ENCODE measurements at regions not wholly inside any gene's neighbourhood (a gene's known extent, or its start where the extent isn't known, plus 50 kb on each side); places are given as distances from the start of the nearest gene placed in this dataset.
"Not testable (repeated sequence)": the region's sequence is repeated elsewhere in the genome, so short reads cannot be mapped to it uniquely, and the experiment has no call there.

DNA sequence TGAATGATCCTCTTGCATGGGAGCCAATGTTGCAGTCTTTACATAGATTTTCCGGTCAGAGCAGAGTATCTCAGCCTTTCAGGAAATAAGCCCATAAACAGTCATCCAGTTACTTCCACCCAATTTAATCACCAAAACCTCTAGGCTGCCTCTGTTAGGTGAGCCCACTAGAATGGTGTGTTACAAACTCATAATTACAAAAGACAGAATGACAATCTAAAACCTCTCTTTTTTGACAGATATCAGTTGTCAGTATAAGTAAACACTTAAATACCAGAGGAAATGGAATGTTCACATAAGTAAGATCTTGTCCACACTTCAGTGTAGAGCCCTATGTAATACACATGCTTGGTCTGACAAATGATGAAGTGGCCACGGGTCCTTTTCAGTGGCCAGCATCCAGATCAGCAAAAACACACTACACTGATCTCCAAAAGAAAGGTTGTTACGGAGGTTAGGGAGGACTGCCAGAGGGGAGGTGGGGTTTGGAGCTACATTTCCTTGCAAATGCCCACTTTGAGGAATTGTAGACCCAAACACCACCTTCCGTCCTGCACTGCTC, 71.3 kb upstream of the FBXO28 start:
- peaks cover 0 to 2% (median 0%) of the 10 kb centered on the region in 7 donors for H3K9me3 Mint-ChIP-seq
- H3K36me3 ChIP-seq (replicated peaks in 1 of 2; ENCODE audit: control insufficient read depth in 1 of 2, insufficient read depth in 2 of 2, low read length in 2 of 2) = no peaks in the 10 kb centered on the region

DNA sequence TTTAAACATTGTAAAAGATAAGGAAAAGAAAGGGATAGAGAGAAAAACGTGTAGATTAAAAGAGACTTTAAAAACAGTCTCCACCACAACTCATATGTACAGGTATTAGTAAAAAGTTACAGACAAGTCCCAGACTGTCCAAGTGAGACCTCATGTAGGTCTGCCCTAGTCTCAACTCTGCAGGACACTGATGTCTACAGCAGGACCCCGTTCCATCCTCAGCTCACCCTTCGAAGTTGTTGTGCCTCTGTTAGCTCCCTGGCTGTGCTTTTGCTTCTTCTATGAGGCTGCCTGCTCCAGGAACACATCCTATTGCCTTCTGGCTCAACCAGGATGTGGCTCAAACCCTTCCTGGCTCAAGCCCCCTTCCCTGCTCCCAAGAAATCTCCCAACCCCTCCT, 72.9 kb upstream of the FBXO28 start:
- H3K4me2 ChIP-seq (replicated peaks; ENCODE audit: extremely low read depth, low read length, poor library complexity, severe bottlenecking) = no peak overlapping the region
- no peaks in the 10 kb centered on the region for H4K20me1 ChIP-seq (ENCODE audit: insufficient read depth, low read length)
- H3K27ac ChIP-seq (ENCODE audit: low read depth in 1 of 2, low read length in 2 of 2) = no peak overlapping the region
- no peaks in the 10 kb centered on the region for H3K36me3 Mint-ChIP-seq
- TF ChIP-seq, protein P1, sequence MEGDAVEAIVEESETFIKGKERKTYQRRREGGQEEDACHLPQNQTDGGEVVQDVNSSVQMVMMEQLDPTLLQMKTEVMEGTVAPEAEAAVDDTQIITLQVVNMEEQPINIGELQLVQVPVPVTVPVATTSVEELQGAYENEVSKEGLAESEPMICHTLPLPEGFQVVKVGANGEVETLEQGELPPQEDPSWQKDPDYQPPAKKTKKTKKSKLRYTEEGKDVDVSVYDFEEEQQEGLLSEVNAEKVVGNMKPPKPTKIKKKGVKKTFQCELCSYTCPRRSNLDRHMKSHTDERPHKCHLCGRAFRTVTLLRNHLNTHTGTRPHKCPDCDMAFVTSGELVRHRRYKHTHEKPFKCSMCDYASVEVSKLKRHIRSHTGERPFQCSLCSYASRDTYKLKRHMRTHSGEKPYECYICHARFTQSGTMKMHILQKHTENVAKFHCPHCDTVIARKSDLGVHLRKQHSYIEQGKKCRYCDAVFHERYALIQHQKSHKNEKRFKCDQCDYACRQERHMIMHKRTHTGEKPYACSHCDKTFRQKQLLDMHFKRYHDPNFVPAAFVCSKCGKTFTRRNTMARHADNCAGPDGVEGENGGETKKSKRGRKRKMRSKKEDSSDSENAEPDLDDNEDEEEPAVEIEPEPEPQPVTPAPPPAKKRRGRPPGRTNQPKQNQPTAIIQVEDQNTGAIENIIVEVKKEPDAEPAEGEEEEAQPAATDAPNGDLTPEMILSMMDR (IDR thresholded peaks at IDR 0.05) = no peak
- no peaks in the 10 kb centered on the region for H3K79me2 ChIP-seq (ENCODE audit: insufficient read depth, low read length)
- H3K27me3 ChIP-seq (ENCODE audit: control insufficient read depth in 2 of 2, insufficient read depth in 2 of 2, low read length in 2 of 2) = peaks cover 0 to 2% of the 10 kb centered on the region in 2 donors
- WGBS (ENCODE audit: insufficient coverage) = 90% methylated on average over 2 of the region's 3 CpGs
- H3K27ac Mint-ChIP-seq = no peak overlapping the region
- no peaks in the 10 kb centered on the region for H3K36me3 ChIP-seq (replicated peaks in 1 of 2; ENCODE audit: control insufficient read depth in 1 of 2, insufficient read depth in 2 of 2, low read length in 2 of 2)
- H3K27me3 Mint-ChIP-seq (ENCODE audit: low read depth in 3 of 3) = peaks cover 5 to 6% (median 5%) of the 10 kb centered on the region in 3 donors
- H2AFZ ChIP-seq (ENCODE audit: insufficient read depth, low read depth, low read length, poor library complexity, severe bottlenecking) = no peak overlapping the region
- no peak for DNase-seq
- no peaks in the 10 kb centered on the region for H3K4me1 Mint-ChIP-seq
- no peaks in the 10 kb centered on the region for H3K9me3 Mint-ChIP-seq
- H3K9me3 ChIP-seq (replicated peaks in 1 of 2; ENCODE audit: control insufficient read depth in 1 of 2, insufficient read depth in 1 of 2, low read length in 2 of 2) = no peaks in the 10 kb centered on the region
- no peak overlapping the region for H3K4me3 Mint-ChIP-seq
- no peak overlapping the region for H3K9ac ChIP-seq (ENCODE audit: insufficient read depth, low read length, poor library complexity, severe bottlenecking)
- no peaks in the 10 kb centered on the region for H3K4me1 ChIP-seq (ENCODE audit: control insufficient read depth in 1 of 2, insufficient read depth in 2 of 2, low read length in 2 of 2)
- intact Hi-C loops (cut with micrococcal nuclease) = no loop called here
- no peak overlapping the region for H3K4me3 ChIP-seq (replicated peaks in 1 of 3; ENCODE audit: low read depth in 2 of 3, low read length in 3 of 3)

More for the DNA sequence above, 71.3 kb upstream of the FBXO28 start:
- no peaks in the 10 kb centered on the region for H3K9me3 ChIP-seq (replicated peaks in 1 of 2; ENCODE audit: control insufficient read depth in 1 of 2, insufficient read depth in 1 of 2, low read length in 2 of 2)
- TF ChIP-seq, protein P1 (IDR thresholded peaks at IDR 0.05) = no peak
- H3K4me1 ChIP-seq (ENCODE audit: control insufficient read depth in 1 of 2, insufficient read depth in 2 of 2, low read length in 2 of 2) = no peaks in the 10 kb centered on the region
- H3K4me3 ChIP-seq (replicated peaks in 1 of 3; ENCODE audit: low read depth in 2 of 3, low read length in 3 of 3) = no peak overlapping the region
- Mint-ChIP-seq H3K4me3 (no peak overlapping the region), H3K4me1 (no peaks in the 10 kb centered on the region), H3K27ac (no peak overlapping the region), H3K27me3 (ENCODE audit: low read depth in 3 of 3) (peaks cover 3 to 8% (median 4%) of the 10 kb centered on the region in 3 donors), H3K36me3 (no peaks in the 10 kb centered on the region)
- intact Hi-C loops (cut with micrococcal nuclease) = no loop called here
- no peaks in the 10 kb centered on the region for H3K79me2 ChIP-seq (ENCODE audit: insufficient read depth, low read length)
- H3K9ac ChIP-seq (ENCODE audit: insufficient read depth, low read length, poor library complexity, severe bottlenecking) = no peak overlapping the region
- peaks cover 0 to 2% of the 10 kb centered on the region in 2 donors for H3K27me3 ChIP-seq (ENCODE audit: control insufficient read depth in 2 of 2, insufficient read depth in 2 of 2, low read length in 2 of 2)
- no CpG with 5 or more reads among the region's 4 CpGs for WGBS (ENCODE audit: insufficient coverage)
- H4K20me1 ChIP-seq (ENCODE audit: insufficient read depth, low read length) = no peaks in the 10 kb centered on the region
- no peak overlapping the region for H2AFZ ChIP-seq (ENCODE audit: insufficient read depth, low read depth, low read length, poor library complexity, severe bottlenecking)
- no peak overlapping the region for H3K4me2 ChIP-seq (replicated peaks; ENCODE audit: extremely low read depth, low read length, poor library complexity, severe bottlenecking)
- no peak for DNase-seq
- H3K27ac ChIP-seq (ENCODE audit: low read depth in 1 of 2, low read length in 2 of 2) = no peak overlapping the region

DNA sequence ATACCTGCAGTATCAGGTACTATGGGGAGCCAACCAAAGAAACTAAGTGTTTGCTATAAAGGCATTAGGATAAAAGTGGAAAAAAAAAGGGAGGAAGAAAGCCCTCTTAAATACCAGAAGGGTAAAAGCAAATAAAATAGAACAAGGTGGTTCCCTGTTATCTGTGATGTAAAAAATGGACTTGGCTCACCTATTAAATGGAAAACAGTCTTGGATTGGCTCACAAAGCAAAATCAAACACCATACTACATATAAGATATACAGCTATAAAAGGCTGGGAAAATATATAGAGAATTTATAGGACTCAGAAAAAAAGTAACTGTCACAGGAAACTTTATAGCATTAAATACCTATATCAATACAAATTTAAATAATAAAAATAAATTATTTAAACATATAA, 73.5 kb upstream of the FBXO28 start:
- H3K4me3 ChIP-seq (replicated peaks in 1 of 3; ENCODE audit: low read depth in 2 of 3, low read length in 3 of 3); H3K36me3 Mint-ChIP-seq; H2AFZ ChIP-seq (ENCODE audit: insufficient read depth, low read depth, low read length, poor library complexity, severe bottlenecking); H3K4me3 Mint-ChIP-seq; H3K27ac Mint-ChIP-seq; H3K9me3 ChIP-seq (replicated peaks in 1 of 2; ENCODE audit: control insufficient read depth in 1 of 2, insufficient read depth in 1 of 2, low read length in 2 of 2); H3K27ac ChIP-seq (ENCODE audit: low read depth in 1 of 2, low read length in 2 of 2); intact Hi-C loops (cut with micrococcal nuclease); H3K36me3 ChIP-seq (replicated peaks in 1 of 2; ENCODE audit: control insufficient read depth in 1 of 2, insufficient read depth in 2 of 2, low read length in 2 of 2); H3K4me1 ChIP-seq (ENCODE audit: control insufficient read depth in 1 of 2, insufficient read depth in 2 of 2, low read length in 2 of 2); H3K9ac ChIP-seq (ENCODE audit: insufficient read depth, low read length, poor library complexity, severe bottlenecking); H3K27me3 Mint-ChIP-seq (ENCODE audit: low read depth in 3 of 3); H3K79me2 ChIP-seq (ENCODE audit: insufficient read depth, low read length); H3K4me2 ChIP-seq (replicated peaks; ENCODE audit: extremely low read depth, low read length, poor library complexity, severe bottlenecking); H4K20me1 ChIP-seq (ENCODE audit: insufficient read depth, low read length); DNase-seq; H3K27me3 ChIP-seq (ENCODE audit: control insufficient read depth in 2 of 2, insufficient read depth in 2 of 2, low read length in 2 of 2); H3K4me1 Mint-ChIP-seq; H3K9me3 Mint-ChIP-seq: not testable (repeated sequence)

Measured in CD14-positive monocyte (primary cell).